HL-60 (cell line): ENCODE measurements at regions not wholly inside any gene's neighbourhood (a gene's known extent, or its start where the extent isn't known, plus 50 kb on each side); places are given as distances from the start of the nearest gene placed in this dataset.

Experiments
- CTCF ChIP-seq: IDR thresholded peaks from one replicate; pipeline ENCODE4 v1.5.1; 2011; ENCODE audit warnings: low read length, control low read depth, inconsistent platforms; ENCODE audit not compliant: insufficient read depth
- GABPA ChIP-seq: IDR thresholded peaks from 2 replicates; pipeline ENCODE4 v1.6.1; 2012; ENCODE audit warnings: low read depth
- POLR2AphosphoS5 ChIP-seq: IDR thresholded peaks from 2 replicates; pipeline ENCODE4 v1.6.1; 2012; ENCODE audit warnings: low read depth
- REST ChIP-seq: IDR thresholded peaks from 2 replicates; pipeline ENCODE4 v1.6.1; 2012; ENCODE audit warnings: low read depth; ENCODE audit not compliant: insufficient replicate concordance
- SPI1 ChIP-seq: IDR thresholded peaks from 2 replicates; pipeline ENCODE4 v1.6.1; 2012; ENCODE audit warnings: low read depth, mild to moderate bottlenecking, borderline replicate concordance

DNA sequence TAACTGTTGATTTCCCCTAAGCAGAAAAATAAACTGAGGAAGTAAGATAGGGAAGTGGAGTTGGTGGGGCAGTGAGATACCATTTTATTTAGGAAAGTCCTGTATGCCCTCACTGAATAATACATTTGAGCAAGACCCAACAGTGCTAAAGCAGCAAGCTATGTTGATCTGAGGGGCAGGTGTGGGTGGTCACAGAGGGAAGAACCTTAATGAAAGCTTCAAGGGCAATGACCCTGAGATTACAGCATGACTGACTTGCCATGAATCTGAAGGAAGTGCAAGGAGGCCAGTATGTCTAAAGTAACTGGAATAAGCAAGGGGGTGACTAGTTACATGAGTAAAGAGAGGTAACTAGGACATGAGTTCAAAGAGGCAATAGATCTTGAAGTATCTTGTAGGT, 159.5 kb downstream of the CD47 start:
- no peak for TF ChIP-seq CTCF
- no peak for TF ChIP-seq SPI1
- TF ChIP-seq REST = no peak
- TF ChIP-seq POLR2AphosphoS5 = no peak
- no peak for TF ChIP-seq GABPA
